Fibroblast of lung (primary cell): ENCODE measurements at regions not wholly inside any gene's neighbourhood (a gene's known extent, or its start where the extent isn't known, plus 50 kb on each side); places are given as distances from the start of the nearest gene placed in this dataset.

ENCODE experiments used
- CTCF ChIP-seq, 2 donors: IDR thresholded peaks in 1 of 2; conservative IDR thresholded peaks in 1 of 2; 1 replicate in 1 of 2; 2 replicates in 1 of 2; pipeline ENCODE4 v1.5.1; 2011 to 2012; ENCODE audit warnings: low read length in 2 of 2, control low read depth in 1 of 2, inconsistent platforms in 1 of 2, low read depth in 1 of 2, mild to moderate bottlenecking in 1 of 2
- EZH2 ChIP-seq: IDR thresholded peaks from 2 replicates; pipeline ENCODE4 v1.5.1; 2012; ENCODE audit warnings: low read length, control low read depth, mild to moderate bottlenecking; ENCODE audit errors: missing control alignments

DNA sequence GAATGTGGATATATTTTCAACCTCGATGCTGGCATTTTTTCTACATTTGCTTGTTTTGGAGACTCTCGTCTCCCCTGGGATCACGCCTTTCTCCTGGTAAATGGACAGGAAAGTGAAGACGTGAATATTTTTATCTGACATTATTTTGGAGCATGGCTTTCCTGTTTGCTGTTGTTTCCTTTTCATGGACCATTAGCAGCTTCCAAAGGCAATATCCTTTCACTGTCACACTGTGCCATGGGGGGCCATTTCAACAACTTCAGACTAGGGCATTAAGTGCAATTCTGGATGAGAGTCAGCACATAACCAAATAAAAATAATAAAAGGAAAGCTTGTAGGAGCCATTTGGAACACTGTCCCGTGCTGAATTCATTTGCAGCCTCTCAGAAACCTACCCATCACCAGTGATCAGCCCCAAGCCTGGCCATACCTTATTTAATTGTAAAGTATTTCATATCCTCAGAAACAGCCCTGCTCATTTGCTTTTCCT is 75.9 kb upstream of the NEUROD6 start:
- TF ChIP-seq CTCF (conservative IDR thresholded peaks at IDR 0.05 in 1 of 2, IDR thresholded peaks at IDR 0.05 in 1 of 2; ENCODE audit: low read depth in 1 of 2, low read length in 2 of 2) (no peak), EZH2 (no peak)
